ENCODE measurements at regions not wholly inside any gene's neighbourhood (a gene's known extent, or its start where the extent isn't known, plus 50 kb on each side); places are given as distances from the start of the nearest gene placed in this dataset.

- DNase-seq (ENCODE audit: low spot score) = no peak
Measured at GRCh38 chr9:89882930-89883361, 278.1 kb downstream of the GADD45G start.

DNA sequence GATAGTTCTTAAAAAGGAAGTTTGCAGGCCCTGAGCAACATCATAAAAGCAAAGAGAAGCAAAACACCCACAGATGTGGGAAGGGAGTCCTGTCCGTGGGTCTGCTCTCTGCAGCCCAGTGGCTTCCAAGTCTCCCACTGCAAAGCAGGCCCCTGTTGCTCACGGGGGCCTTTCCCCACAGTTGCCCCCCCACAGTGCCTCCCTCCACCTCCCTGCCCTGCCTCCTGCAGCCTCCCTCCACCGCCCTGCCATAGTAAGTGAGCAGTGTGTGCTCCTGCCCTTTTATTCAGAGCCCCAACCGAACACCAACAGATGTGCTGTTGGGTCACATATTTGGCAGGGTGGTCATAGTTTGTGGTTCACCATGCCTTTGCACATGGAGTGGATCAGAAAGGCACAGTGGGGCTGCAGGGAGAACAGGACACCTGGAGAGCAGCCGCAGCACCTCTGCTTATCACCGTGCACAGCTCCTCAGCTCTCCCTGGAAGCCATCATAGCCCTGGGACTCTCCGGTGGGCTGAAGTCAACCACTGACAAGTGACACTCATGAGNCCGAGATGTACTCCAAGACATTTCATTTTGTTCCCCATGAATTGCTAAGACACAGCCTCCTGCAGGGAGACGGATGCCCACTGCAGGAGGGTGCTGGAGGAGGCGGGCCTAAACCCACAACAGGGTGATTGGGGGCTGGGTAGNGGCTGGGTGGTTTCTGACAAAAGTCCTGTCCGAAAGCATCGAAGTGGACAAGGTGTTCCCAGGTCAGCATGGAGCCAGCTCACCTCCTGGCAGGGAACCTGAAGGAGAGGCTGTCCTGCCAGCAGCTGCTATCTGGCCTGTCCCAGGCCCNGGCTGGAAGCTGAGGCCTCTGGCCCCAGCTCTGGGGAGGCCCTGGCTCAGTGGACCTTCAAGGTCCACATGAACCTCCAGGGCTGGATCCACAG, 278.9 kb downstream of the GADD45G start:
- DNase-seq (ENCODE audit: low spot score) = no peak

DNA sequence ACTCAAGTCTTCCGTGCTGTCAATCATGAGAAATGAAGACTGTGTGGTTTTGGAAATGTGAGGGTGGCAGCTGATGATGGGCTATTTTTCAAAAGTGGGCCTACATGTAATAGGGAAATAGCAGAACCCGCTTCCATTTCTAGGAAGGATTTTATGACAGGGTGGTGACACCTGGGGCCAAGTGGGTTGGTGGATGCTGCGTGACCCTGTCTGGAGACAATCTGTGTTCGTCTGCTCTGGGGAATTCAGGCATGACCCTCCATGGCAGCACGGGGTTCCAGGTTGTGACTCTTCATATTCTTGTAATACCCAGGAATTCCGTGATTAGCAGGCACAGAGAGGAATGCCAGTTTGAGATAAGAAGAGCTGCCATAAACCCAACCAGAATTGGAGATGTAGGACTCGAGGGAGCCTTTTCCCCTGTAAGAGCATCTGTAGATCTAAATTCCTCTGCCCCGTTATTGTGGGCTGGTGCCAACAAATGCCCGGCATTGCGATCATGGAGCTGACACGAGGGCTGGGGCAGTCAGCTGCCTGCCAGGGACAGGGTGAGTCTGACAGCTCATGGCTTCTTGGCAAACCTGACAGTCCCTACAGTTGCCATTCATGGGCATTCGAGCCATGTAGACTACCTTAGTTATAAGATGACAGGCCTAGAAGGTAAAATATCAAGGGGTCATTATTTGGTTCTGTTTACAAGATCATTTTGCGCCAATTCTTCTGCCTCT, 279.7 kb downstream of the GADD45G start:
- DNase-seq (ENCODE audit: low spot score) = no peak

- DNase-seq (ENCODE audit: low spot score) = no peak
Measured at GRCh38 chr9:89885156-89885555, 280.3 kb downstream of the GADD45G start.

GRCh38 chr9:89886281-89886700, 281.5 kb downstream of the GADD45G start:
- DNase-seq (ENCODE audit: low spot score) = no peak

- no peak for DNase-seq (ENCODE audit: low spot score)
Measured at GRCh38 chr9:89887286-89887685, 282.5 kb downstream of the GADD45G start.

DNA sequence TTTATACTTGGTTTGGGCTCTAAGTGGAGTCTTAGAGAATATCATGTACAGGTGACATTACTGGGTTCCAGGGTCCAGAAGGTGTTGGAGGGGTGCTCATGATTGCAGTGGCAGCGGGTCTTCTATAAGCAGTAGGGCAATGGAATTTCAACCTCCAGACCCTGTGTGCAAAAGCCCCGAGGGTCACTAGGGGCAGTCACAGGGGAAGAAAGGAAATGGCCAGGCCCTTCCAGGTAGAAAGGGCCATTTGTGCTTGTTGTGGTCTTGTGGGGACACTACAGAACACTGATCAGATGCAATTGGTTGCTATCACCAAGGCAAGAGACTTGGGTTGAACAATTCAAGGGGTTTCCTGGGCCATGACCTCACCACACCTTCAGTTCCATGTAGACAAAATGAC, 283.4 kb downstream of the GADD45G start:
- DNase-seq (ENCODE audit: low spot score) = no peak

DNA sequence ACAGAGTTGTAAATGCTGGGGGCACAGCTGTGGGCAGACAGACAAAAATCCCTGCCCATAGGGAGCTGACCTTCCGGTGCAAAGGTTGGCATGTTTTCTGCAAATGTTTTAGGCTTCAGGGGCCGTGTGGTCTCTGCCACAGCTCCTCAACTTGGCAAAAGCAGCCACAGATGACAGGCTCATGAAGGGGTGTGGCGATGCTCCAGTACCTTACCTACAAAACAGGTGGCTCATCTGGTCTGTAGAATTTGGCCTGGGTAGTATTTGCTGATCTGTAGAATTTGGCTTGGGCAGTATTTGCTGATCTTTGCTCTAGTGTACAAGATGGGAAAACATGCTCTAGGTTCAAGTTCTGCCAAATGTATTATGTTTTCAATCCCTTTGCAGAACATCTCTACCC, 283.9 kb downstream of the GADD45G start:
- DNase-seq (ENCODE audit: low spot score) = no peak

DNA sequence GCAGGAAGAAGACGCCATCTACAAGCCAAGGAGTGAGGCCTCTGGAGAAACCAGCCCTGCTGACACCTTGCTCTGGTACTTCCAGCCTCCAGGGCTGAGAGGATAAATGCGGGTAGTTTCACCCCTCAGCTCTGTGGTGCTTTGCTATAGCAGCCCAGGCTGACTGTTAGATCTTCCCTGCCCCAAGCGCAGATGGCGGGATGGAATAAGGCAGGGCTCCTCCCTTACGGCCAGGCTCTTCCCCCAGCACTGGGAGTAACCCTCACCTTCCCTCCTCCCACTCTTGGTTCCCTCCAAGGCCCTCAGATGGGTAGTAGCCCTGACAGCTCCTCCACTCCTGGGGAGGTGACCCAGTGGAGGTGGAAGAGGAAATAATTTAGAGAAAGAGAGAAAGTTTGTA, 285.1 kb downstream of the GADD45G start:
- DNase-seq (ENCODE audit: low spot score) = no peak

GRCh38 chr9:89890326-89890980, 285.6 kb downstream of the GADD45G start:
- DNase-seq (ENCODE audit: low spot score) = no peak

DNA sequence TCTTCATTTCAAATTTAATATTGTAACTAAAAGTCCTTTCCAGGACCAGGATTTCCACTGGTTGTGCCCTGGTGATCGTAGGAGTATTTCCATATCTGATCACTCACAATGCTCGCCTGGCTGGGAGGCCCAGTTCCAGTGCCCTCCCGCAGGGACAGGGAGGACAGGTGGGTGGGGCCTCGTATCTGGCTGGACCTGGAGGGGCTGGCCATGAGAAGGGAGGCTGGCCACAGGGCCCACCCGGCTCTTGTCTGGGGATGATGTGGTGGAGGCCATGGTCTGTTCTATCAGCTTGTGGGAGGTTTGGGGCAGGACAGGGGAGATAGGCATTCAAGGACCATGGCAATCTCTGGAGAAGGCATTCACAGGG, 286.4 kb downstream of the GADD45G start:
- no peak for DNase-seq (ENCODE audit: low spot score)

- DNase-seq (ENCODE audit: low spot score) = no peak
Measured at GRCh38 chr9:89891591-89892304, 286.9 kb downstream of the GADD45G start.

DNA sequence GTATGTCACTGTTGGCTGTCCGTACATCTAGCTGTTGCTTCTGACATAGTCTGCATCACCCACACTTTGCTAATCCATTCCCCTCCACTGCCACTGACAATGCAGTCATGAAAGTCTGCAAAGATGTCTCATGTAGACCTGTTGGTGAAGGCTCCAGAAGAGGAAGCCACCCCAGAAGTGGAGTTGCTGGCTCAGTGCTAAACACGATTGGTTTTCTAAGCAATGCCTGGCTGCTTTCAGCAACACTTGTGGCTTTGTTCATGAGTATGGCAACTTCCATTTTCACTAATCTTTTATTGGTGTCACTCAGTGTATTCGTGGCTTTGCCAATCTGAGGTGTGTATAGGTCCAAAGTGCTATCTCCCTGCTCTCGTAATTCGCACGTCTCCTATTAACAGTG, 288.1 kb downstream of the GADD45G start:
- no peak for DNase-seq (ENCODE audit: low spot score)

DNA sequence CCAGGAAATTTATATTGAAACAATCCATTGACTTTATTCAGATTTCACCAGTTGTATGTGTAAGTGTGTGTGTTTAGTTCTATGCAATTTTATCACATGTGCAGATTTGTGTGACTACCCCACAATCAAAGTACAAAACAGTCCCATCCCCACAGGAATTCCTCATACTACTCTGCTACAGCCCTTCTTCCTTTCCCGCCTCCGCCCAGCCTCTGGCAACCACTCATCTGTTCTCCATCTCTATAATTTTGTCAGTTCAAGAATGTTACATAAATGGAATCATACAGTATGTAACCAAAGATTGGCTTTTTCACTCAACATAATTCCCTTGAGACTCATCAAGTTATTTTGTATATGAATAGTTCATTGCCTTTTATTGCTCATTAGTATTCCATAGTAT, 289.1 kb downstream of the GADD45G start:
- no peak for DNase-seq (ENCODE audit: low spot score)

- no peak for DNase-seq (ENCODE audit: low spot score)
Measured at GRCh38 chr9:89896806-89897340, 292.1 kb downstream of the GADD45G start.

GRCh38 chr9:89899573-89899972, 294.8 kb downstream of the GADD45G start:
- DNase-seq (ENCODE audit: low spot score) = no peak

- no peak for DNase-seq (ENCODE audit: low spot score)
Measured at GRCh38 chr9:89901920-89902319, 297.1 kb downstream of the GADD45G start.

DNA sequence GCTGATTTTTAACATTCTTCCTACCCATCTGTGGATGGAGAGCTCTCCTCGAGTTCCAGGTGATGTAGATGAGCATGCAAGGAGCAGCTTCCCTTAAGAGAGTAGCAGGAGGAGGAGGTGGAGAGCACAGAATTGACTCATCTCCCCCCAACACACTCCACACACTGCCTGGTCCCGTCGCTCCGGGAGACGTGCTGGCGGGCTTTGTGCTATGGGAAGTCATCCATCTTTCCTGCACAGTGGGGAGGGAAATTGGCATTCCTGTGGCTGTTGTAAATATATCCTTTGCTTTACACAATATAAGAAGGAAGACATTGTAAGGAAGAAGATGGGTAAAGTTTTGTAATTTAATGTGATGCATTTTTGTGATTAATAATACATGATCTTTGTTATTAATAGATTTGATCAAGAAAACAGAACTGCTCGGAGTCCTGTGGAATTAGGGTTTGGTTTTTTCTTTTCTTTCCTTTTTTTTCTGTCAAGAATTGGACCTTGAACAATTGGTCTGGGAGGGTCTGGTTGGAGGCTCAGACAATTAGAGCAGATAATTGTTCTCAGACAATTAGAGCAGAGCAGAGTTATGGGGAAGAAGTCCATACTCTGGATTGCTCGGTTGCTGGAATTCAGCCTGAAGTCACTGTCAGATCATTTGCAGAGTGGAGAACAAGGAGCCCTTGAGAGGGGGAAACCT, 297.8 kb downstream of the GADD45G start:
- no peak for DNase-seq (ENCODE audit: low spot score)

GRCh38 chr9:89903141-89903475, 298.3 kb downstream of the GADD45G start:
- DNase-seq (ENCODE audit: low spot score) = no peak

- DNase-seq (ENCODE audit: low spot score) = no peak
Measured at GRCh38 chr9:89905606-89906338, 301.0 kb downstream of the GADD45G start.
